GM12891 (cell line): ENCODE measurements at regions not wholly inside any gene's neighbourhood (a gene's known extent, or its start where the extent isn't known, plus 50 kb on each side); places are given as distances from the start of the nearest gene placed in this dataset.

Source experiments
- POLR2A ChIP-seq: IDR thresholded peaks from 2 replicates; pipeline ENCODE4 v1.6.1; 2011; ENCODE audit warnings: low read depth, low read length, control low read depth
- POLR2AphosphoS5 ChIP-seq: IDR thresholded peaks from 2 replicates; pipeline ENCODE4 v1.6.1; 2011; ENCODE audit warnings: low read depth, low read length, control low read depth
- SPI1 ChIP-seq: IDR thresholded peaks from 2 replicates; pipeline ENCODE4 v1.6.1; 2011; ENCODE audit warnings: low read depth, low read length, control low read depth
- TAF1 ChIP-seq: IDR thresholded peaks from 2 replicates; pipeline ENCODE4 v1.6.1; 2011; ENCODE audit warnings: low read depth, low read length, control low read depth

- TF ChIP-seq POLR2AphosphoS5 (no peak), POLR2A (no peak), TAF1 (no peak), SPI1 (no peak)
These were observed 401.6 kb downstream of the NPIPA7 start for GRCh38 chr16:16780588-16780987.
